Thymus (tissue), 11 donors: ENCODE measurements at regions not wholly inside any gene's neighbourhood (a gene's known extent, or its start where the extent isn't known, plus 50 kb on each side); places are given as distances from the start of the nearest gene placed in this dataset.

ENCODE experiments used
- DNase-seq, 9 donors: peaks; one replicate each; pipeline ENCODE4 v3.0.0-alpha.2; 2013; ENCODE audit warnings: low spot score in 9 of 9, low read depth in 6 of 9, missing footprints in 1 of 9
- H3K27ac ChIP-seq, 2 donors: one replicate each; pipeline ENCODE4 v1.5.1; 2013; ENCODE audit warnings: control low read depth in 1 of 2, low read depth in 1 of 2, low read length in 1 of 2, mild to moderate bottlenecking in 1 of 2, moderate library complexity in 1 of 2
- H3K27me3 ChIP-seq, 2 donors: one replicate each; pipeline ENCODE4 v1.5.1; 2013; ENCODE audit warnings: low read length in 1 of 2; ENCODE audit not compliant: control insufficient read depth in 2 of 2, insufficient read depth in 1 of 2
- H3K36me3 ChIP-seq, 2 donors: one replicate each; pipeline ENCODE4 v1.5.1; 2013; ENCODE audit warnings: low read length in 1 of 2, mild to moderate bottlenecking in 1 of 2, moderate library complexity in 1 of 2; ENCODE audit not compliant: control insufficient read depth in 2 of 2, insufficient read depth in 2 of 2
- H3K4me1 ChIP-seq, 2 donors: one replicate each; pipeline ENCODE4 v1.5.1; 2013; ENCODE audit warnings: low read length in 2 of 2; ENCODE audit not compliant: control insufficient read depth in 2 of 2, insufficient read depth in 2 of 2
- H3K4me3 ChIP-seq, 2 donors: one replicate each; pipeline ENCODE4 v1.5.1; 2013; ENCODE audit warnings: low read length in 2 of 2, control low read depth in 1 of 2, mild to moderate bottlenecking in 1 of 2
- H3K9me3 ChIP-seq, 2 donors: one replicate each; pipeline ENCODE4 v1.5.1; 2013; ENCODE audit warnings: low read length in 1 of 2, mild to moderate bottlenecking in 1 of 2; ENCODE audit not compliant: control insufficient read depth in 2 of 2, insufficient read depth in 1 of 2
- WGBS: extraction: QIAGEN DNeasy Blood & Tissue Kit; methylation state at CpG from one replicate; pipeline ENCODE4 v1.1.7; 2013; 5-methylcytosine and 5-hydroxymethylcytosine counted together
- donor health status: healthy.

DNA sequence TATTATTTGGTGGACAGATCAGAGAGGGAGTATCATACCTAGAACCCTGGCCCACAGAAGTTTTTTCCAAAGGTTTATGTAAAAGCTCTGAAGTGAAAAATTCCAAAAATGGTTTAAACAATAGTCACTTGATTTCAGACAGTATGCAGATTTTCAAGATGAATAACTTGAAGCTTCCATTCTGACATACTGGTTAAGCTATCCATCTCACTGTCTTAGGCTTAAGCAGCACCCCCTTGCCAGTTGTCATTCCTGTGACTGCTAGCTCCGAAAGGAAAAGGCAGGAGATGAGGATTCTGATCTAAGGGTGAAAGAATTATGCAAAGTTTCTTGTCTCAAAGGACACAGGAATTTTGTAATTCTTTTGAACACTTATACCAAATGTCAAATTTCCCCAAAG is 337.5 kb upstream of the THBS1 start:
- no peaks in the 10 kb centered on the region for H3K4me1 ChIP-seq
- DNase-seq: no peak
- 96% methylated on average over 1 of the region's 1 CpG for WGBS
- H3K27ac ChIP-seq: no peak overlapping the region
- H3K36me3 ChIP-seq: no peaks in the 10 kb centered on the region
- H3K9me3 ChIP-seq: no peaks in the 10 kb centered on the region
- no peak overlapping the region for H3K4me3 ChIP-seq
- no peaks in the 10 kb centered on the region for H3K27me3 ChIP-seq

DNA sequence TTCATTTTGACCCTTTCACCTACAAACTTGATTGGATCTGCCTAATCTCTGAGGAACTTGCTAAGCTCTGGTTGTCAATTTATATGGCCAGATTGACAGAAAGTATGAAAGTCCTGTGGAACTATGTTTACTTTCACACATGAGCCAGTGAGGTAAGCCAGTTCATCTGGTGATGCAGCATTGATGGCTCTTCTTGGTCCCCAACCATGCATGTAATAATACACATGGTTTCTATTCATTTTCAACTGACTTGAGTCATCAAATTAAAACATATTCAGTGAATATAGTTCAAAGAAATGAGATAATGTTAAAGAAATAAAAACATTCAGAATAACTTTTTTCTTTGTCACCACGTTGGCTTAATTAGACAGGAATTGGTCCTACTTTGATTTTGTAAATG is 336.1 kb upstream of the THBS1 start:
- no peaks in the 10 kb centered on the region for H3K27me3 ChIP-seq
- no peak overlapping the region for H3K27ac ChIP-seq
- no peak overlapping the region for H3K4me3 ChIP-seq
- H3K9me3 ChIP-seq: no peaks in the 10 kb centered on the region
- H3K4me1 ChIP-seq: no peaks in the 10 kb centered on the region
- no peak for DNase-seq
- H3K36me3 ChIP-seq: no peaks in the 10 kb centered on the region
- WGBS: 89% methylated on average over 1 of the region's 1 CpG

DNA sequence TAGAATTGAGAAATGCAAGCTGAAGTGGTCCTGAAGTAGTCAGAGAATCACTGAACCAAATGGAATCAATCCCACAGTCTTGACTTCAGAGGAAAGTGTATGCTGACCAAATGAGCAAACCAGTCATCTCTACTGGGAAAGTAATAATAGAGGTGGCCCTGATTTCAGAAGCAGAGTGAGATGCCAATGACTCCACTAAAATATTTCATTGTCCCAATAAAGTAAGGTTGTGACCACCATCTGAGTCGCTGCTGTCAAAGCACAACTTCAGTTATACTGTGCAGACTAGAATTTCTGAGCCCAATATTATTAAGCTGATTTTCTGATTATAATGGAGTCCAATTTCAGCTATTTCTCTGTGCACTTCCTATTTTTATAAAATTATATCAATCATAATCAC is 334.4 kb upstream of the THBS1 start:
- H3K9me3 ChIP-seq: no peaks in the 10 kb centered on the region
- 91% methylated on average over 1 of the region's 1 CpG for WGBS
- DNase-seq: no peak
- no peaks in the 10 kb centered on the region for H3K4me1 ChIP-seq
- no peaks in the 10 kb centered on the region for H3K27me3 ChIP-seq
- H3K36me3 ChIP-seq: no peaks in the 10 kb centered on the region
- no peak overlapping the region for H3K27ac ChIP-seq
- H3K4me3 ChIP-seq: no peak overlapping the region

DNA sequence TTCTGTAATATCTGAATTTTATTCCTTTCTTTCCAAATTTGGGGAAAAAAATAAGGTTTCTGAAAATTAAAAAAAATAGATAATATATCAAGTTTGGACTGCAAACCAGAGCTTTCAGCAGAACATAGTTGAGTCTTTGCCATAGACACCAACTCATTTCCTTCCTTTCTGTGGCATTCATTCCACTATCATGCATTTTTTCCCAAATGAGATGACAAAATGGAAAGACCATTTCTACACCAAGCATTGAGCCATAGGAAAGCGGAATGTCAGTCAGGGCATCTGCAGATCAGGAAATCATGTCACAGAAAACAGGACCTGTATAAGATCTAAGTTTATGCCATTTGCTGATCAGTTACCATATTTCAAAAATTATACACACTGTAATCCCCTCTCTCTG is 333.3 kb upstream of the THBS1 start:
- Histone ChIP-seq H3K9me3 (no peaks in the 10 kb centered on the region), H3K4me3 (no peak overlapping the region), H3K27me3 (no peaks in the 10 kb centered on the region), H3K36me3 (no peaks in the 10 kb centered on the region), H3K27ac (no peak overlapping the region), H3K4me1 (no peaks in the 10 kb centered on the region)
- WGBS: 100% methylated on average over 1 of the region's 1 CpG
- DNase-seq: no peak

DNA sequence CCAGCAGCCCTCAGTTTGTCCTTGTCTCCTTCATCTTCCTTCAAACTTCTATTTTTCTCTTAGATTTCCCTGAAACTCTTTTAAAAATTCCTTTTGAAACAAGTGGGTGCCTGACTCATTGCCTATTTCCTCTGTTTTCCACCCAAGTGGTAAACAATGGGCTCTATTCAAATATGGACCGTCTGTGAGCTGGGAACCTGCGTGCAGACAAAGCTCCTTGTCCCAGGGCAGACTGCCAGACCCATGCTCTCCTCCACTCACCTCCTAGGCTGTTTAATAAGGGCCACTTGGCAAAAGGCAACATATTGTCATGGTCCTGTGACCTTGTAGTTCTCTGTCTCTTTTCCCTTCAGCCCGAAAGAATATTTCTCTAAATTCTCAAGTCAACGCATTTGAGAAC is 332.7 kb upstream of the THBS1 start:
- 92% methylated on average over 4 of the region's 4 CpGs for whole genome bisulfite sequencing
- Histone ChIP-seq H3K4me1 (no peaks in the 10 kb centered on the region), H3K4me3 (no peak overlapping the region), H3K36me3 (no peaks in the 10 kb centered on the region), H3K9me3 (no peaks in the 10 kb centered on the region), H3K27ac (no peak overlapping the region), H3K27me3 (no peaks in the 10 kb centered on the region)
- DNase-seq: no peak

DNA sequence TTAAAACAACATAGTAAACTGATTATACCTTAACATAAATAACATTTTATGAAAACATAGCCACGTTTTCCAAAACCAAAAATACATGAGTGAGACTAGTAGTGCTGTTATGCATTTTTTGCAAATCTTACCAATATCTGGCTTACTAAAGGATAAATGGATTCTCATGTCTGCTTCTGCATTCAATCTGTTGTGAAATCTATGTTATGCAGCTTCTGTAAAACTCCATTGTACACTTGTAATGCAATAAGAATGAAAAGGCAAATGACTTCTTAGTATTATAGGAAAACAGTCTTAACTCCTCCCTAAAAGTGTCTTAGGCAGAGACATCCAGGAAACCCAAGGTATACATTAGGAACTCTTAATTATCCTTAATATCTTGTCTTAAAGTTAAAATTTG is 330.9 kb upstream of the THBS1 start:
- Histone ChIP-seq H3K9me3 (no peaks in the 10 kb centered on the region), H3K36me3 (no peaks in the 10 kb centered on the region), H3K27me3 (no peaks in the 10 kb centered on the region), H3K4me1 (no peaks in the 10 kb centered on the region), H3K27ac (no peak overlapping the region), H3K4me3 (no peak overlapping the region)
- WGBS: 96% methylated on average over 1 of the region's 1 CpG
- no peak for DNase-seq

DNA sequence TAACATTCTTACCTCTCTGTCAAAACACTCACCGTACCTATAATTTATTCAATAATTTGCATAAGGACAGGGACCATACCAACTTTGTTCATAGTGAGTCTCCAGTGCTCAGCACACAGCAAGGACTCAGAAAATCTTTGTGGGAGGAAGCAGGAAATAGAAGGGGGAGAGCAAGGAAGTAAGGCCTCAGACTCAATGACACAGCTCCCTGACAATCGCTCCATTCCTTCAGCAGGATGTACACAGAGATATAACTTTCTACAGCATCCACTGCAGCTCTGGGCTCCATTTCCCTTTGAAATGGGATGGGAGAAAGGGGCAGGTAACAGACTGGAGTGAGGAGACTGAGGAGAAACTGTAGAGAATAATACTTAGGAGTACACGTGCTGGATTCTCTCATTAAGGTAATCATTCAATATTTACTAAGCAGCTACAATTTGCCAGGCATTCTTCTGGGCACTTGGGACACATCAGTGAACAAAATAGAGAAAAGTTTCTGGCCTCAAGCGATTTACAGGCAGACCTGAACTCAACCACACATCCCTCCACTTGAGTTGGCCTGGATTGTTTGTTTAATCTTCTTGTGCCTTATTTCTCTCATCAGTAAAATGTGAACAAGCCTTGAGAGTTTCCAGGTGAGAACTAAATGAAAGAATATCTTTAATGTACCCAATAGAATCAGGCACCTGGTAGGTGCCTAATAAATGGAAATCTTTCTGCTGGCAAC is 330.3 kb upstream of the THBS1 start:
- no peak overlapping the region for H3K27ac ChIP-seq
- no peaks in the 10 kb centered on the region for H3K36me3 ChIP-seq
- WGBS: 80% methylated on average over 4 of the region's 4 CpGs
- H3K4me3 ChIP-seq: no peak overlapping the region
- no peaks in the 10 kb centered on the region for H3K27me3 ChIP-seq
- H3K4me1 ChIP-seq: no peaks in the 10 kb centered on the region
- DNase-seq: peak in 1 of 9 donors; percentile 13
- H3K9me3 ChIP-seq: no peaks in the 10 kb centered on the region

DNA sequence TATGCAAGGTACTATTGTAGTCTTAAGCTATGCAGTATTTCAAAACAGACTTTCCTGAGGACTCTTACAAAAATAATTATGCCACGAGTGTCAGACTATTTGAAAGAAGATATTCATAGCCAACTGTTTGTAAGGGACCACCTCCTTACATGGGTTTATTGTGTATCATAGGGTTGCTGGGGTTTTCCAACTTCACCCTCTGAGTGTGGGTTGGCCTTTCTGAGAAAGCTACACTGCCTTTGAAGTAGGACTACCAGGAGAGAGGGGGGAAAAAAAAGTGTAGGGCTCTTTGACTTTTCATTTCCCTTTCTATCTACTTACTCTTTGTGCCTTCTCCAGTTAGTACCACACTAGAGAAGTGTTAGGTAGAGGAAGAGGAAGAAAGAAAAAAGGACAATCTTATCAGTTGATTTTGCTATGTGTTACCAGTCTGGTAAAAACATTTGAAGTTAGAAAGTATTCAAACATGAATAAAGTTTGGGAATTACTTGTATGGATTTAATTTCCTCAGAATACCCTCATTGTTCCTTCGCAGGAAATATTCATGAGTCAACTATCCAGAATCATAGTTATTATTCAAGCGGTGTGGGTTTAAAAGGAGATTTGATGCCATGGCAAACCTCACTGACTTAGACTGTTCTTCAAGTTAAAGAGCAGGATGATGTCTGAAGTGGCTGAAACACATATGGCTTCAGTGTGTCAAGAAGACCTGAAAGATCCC is 329.3 kb upstream of the THBS1 start:
- Histone ChIP-seq H3K9me3 (no peaks in the 10 kb centered on the region), H3K4me3 (no peak overlapping the region), H3K27ac (no peak overlapping the region), H3K27me3 (no peaks in the 10 kb centered on the region), H3K4me1 (no peaks in the 10 kb centered on the region), H3K36me3 (no peaks in the 10 kb centered on the region)
- peak in 3 of 9 donors; percentile 8 to 50 (median 9) for DNase-seq
- WGBS: 85% methylated on average over 3 of the region's 3 CpGs

DNA sequence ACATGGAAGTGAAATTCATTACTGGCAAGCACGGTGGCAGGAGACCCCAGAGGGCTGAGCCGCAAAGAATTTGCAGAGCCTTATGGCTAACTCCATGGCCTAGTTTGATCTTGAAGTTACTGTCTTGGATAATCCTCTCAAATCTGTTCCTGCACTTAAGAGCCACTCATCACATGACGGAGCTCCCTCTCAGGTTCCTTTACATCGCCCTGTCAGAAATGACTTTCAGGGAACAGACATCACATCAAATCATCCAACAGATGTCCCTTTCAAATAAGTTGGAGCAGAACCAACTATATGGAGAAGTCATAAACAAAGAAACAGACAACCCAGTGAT is 328.8 kb upstream of the THBS1 start:
- H3K27ac ChIP-seq: no peak overlapping the region
- H3K4me1 ChIP-seq: no peaks in the 10 kb centered on the region
- no peaks in the 10 kb centered on the region for H3K9me3 ChIP-seq
- no peak for DNase-seq
- H3K4me3 ChIP-seq: no peak overlapping the region
- no peaks in the 10 kb centered on the region for H3K27me3 ChIP-seq
- no peaks in the 10 kb centered on the region for H3K36me3 ChIP-seq
- 96% methylated on average over 4 of the region's 4 CpGs for WGBS
